PC-3 (cell line): ENCODE measurements at regions not wholly inside any gene's neighbourhood (a gene's known extent, or its start where the extent isn't known, plus 50 kb on each side); places are given as distances from the start of the nearest gene placed in this dataset.

Source experiments
- EZH2 ChIP-seq: fragments of 300-600 bp; sonication (generic); IDR thresholded peaks from one replicate; pipeline ENCODE4 v1.6.1; 2017; ENCODE audit warnings: antibody characterized with exemption, mild to moderate bottlenecking, low read length; ENCODE audit not compliant: unreplicated experiment
- EZH2phosphoT487 ChIP-seq: fragments of 300-600 bp; sonication (generic); IDR thresholded peaks from 2 replicates; pipeline ENCODE4 v1.6.1; 2018; ENCODE audit warnings: mild to moderate bottlenecking, antibody characterized with exemption, low read length, borderline replicate concordance
- TF ChIP-seq, protein P1 (sequence below): fragments of 300-600 bp; sonication (generic); conservative IDR thresholded peaks from 2 replicates; pipeline ENCODE4 v1.5.1; 2017; ENCODE audit warnings: antibody characterized with exemption, low read depth, mild to moderate bottlenecking, low read length

DNA sequence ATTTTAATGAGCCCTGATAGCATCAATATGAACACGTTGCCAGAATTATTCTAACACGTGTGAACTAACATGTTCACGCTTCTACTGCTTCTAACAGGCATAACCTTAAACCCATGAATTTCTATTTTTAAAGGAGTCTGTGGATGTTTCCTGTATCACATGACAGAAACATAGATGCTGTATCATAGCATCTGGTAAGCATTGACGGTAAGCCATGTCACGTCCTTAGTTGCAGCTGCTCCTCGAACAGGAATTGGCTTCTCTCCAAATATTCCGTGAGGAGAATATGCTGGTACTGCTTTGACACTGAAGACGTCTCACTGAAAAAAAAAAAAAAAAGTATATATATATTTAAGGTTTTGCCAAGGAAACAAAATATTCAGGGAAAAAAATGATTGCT, 105.1 kb upstream of the MXRA5 start:
- TF ChIP-seq, protein P1, sequence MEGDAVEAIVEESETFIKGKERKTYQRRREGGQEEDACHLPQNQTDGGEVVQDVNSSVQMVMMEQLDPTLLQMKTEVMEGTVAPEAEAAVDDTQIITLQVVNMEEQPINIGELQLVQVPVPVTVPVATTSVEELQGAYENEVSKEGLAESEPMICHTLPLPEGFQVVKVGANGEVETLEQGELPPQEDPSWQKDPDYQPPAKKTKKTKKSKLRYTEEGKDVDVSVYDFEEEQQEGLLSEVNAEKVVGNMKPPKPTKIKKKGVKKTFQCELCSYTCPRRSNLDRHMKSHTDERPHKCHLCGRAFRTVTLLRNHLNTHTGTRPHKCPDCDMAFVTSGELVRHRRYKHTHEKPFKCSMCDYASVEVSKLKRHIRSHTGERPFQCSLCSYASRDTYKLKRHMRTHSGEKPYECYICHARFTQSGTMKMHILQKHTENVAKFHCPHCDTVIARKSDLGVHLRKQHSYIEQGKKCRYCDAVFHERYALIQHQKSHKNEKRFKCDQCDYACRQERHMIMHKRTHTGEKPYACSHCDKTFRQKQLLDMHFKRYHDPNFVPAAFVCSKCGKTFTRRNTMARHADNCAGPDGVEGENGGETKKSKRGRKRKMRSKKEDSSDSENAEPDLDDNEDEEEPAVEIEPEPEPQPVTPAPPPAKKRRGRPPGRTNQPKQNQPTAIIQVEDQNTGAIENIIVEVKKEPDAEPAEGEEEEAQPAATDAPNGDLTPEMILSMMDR: no peak
- TF ChIP-seq EZH2 (no peak), EZH2phosphoT487 (no peak)
